ENCODE measurements at regions not wholly inside any gene's neighbourhood (a gene's known extent, or its start where the extent isn't known, plus 50 kb on each side); places are given as distances from the start of the nearest gene placed in this dataset.
"Not testable (repeated sequence)": the region's sequence is repeated elsewhere in the genome, so short reads cannot be mapped to it uniquely, and the experiment has no call there.

DNA sequence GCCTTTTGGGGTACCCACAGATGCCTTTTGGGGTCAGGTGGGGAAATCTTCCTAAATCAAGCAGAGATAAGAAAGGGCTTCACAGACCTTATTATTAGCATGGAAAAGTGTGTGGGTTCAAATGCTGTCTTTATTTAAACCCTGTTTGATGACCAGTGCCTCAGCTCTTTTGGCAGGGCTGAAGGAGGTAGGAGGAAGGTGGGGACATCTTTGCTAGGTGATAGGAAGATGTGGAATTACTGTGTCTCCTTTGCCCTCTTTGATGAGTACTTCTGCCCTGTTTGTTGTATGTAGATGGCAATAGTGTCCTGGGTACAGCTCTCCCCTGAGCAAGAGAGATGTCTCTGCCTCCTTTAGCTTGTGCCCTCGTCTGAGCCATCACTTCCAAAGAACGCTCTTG, 333.3 kb upstream of the ROPN1 start:
- DNase-seq = no peak

DNA sequence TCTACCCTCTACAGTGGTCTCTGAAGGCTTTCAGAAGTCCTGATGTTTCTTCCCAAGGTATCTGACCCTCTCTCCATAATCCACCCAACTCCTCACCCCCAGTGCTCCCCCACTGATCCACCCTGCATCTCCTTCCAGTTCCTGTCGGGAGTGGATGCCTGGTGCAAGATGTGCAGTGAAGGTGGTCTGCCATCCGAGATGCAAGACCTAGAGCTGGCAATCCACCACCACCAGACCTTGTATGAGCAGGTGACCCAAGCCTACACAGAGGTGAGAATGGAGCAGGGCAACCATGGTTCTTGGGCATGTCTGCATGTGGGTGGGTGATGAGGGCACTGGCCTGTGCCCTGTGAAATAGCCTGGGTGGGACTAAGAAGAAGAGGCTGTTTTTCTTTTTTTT, 337.8 kb upstream of the ROPN1 start:
- no peak for DNase-seq

DNA sequence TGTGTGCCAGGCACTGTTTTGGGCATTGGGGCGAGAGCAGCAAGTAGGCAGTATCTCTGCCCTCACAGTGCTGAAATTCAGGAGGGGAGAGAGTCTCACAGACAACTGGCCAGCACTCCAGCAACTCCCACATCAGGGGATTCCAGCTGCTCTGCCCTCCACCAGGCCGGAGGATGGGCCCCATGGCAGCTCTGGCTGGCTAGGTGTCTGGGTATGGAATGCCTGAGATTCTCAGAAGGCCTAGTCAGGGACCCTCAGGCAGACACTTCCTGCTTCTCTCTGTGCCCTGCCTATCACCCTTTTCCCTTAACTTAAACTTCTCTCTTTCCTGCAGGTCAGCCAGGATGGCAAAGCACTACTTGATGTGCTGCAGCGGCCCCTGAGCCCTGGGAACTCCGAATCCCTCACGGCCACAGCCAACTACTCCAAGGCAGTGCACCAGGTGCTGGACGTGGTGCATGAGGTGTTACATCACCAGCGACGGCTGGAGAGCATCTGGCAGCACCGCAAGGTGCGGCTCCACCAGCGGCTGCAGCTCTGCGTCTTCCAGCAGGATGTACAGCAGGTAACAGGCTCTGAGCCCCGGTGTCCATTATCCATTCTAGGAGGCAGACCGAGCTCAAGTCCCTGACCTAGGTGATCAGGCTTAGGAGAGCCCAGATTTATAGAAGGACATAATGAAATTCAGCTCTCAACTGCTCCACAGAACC, 342.2 kb upstream of the ROPN1 start:
- no peak for DNase-seq

DNA sequence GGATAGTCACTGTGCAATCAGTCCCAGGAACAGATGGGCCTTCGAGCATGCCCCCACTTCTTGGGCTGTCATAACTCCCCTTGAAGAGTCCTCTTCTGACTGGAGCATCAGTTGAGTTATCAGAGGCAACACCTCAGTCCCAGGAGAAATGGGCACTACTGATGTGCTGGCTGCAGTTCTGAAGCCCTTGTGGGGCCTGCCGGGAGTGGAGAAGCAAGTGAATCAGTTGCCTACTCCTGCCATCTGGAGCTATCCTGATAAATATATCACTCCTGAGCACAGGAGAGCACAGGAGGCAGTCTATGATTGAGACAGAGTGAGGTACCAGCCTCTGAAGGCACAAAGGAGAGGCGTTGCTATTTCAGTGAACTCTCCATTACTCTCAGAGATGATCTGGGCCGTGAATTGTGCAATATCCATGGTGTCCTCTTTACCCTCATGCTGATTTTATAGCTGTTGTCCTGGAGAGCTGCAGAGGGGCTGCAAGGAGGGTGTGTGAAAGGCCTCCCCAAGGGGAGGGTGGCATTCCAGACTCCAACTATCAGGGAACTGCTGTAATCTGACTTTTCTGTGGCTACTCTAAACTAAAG, 344.2 kb upstream of the ROPN1 start:
- DNase-seq = no peak

DNA sequence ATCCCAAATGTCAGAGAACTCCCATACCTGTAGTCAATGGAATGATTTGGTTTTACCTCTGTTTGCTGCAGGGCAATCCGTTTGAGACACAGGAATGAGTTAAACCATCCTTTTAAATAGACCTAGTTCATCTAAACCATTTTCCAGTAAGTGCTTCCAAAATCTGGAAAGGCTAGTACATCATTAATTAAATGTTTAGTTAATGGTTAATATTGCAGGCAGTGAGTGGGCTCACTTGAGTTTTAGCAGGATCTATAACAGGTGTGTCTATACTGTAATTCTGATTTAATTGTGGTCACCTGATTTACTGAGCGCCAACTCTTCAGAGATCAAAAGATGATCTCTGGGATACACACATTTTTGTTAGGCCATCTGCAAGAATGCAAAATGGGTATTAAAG, 353.9 kb upstream of the ROPN1 start:
- DNase-seq = no peak

DNA sequence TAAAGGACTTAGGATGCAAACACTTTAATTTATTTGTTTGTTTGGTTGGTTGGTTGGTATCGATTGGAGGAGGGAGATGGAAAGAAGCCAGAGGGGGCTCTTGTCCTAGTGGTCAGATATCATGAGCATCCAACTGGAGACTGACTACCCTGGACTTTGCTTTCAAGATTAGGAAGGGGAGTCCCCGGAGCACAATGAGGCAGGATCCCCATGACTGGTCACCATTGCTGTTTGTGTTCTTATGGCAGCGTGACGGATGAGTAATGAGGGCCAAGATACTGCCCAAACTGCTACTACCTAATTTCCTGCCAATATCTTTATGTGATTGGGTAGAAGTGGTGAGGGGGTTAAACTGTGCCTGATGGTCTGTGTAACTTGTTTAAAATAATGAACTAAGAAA, 354.6 kb upstream of the ROPN1 start:
- DNase-seq = no peak

DNA sequence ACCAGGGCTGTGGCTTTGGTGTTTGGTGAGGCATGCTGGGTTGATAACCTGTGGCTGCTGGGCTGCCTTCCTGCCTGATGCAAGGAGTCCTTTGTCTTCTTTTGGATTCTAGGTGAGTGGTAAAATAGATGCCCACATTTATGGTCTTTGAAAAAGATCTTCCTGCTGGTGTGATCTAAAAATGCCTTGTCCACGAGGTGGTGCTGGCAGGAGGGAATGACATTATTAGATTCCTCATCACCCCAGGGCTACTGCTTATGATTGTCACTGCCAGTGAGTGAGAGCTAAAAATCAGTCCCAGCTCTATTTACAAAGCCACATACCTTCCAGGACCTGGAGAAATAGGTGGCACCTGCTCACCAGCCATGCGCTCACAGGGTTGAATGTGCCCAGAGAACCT, 355.5 kb upstream of the ROPN1 start:
- no peak for DNase-seq

DNA sequence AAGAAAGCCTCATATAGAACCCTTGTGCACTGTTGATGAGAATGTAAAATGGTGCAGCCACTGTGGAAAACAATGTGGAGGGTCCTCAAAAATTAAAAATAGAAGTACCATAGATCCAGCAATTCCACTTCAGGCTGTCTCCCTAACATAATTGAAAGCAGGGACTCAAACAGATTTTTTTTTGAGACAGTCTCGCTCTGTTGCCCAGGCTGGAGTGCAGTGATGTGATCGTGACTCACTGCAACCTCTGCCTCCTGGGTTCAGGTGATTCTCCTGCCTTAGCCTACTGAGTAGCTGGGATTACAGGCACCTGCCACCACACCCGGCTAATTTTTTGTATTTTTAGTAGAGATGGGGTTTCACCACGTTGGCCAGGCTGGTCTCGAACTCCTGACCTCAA, 356.6 kb upstream of the ROPN1 start:
- DNase-seq = not testable (repeated sequence)

DNA sequence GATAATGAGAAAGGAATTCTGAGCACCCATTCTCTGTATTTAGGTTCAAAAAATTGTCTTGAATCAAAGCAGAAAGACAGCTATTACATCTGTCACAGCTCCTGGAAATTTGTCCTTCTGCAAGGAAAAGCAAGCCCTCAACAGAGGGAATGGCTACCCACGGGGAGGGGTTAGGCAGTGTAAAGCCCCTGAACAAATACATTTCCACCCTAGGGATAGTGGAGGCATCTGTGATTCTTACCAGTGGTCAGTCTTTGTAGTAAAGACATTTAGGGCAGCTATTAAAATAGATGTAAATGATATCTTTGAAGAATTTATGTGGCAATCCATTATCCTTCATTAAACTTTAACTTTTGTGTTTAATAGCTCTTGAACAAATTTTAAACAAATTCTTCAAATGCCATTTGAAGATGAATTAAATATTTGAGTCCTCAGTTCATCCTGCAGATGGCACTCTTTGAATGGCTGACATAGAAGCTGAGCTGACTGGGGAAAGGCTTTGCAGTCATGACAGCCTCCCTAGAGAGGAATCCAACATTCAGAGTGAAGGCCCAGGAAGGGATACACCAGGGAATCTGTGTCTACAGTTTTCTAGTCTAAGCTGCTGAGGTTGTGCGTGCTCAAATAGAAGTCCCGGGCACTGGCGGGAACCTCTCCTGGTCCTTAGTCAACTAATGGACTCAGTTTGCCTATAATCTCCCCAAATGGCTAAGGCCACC, 359.7 kb upstream of the ROPN1 start:
- peak; percentile 64 to 73 for DNase-seq

DNA sequence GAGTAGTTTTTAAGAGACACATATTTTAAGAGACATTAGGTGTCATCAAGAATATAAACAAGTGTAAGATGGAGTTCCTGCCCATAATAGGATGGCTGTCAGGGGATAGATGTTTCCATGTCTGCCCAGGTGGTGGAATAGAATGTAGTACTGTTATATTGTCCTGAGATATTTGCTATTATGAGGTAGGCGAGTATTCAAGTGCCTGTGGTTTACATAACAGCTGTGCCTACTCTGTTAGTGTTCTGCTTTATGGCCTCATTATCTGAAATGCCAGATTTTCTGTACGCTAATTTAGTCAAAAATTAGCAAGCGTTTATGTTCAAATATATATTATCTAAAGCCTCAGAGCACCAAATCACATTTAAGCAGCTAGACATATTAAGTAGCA, 360.2 kb upstream of the ROPN1 start:
- DNase-seq = no peak

DNA sequence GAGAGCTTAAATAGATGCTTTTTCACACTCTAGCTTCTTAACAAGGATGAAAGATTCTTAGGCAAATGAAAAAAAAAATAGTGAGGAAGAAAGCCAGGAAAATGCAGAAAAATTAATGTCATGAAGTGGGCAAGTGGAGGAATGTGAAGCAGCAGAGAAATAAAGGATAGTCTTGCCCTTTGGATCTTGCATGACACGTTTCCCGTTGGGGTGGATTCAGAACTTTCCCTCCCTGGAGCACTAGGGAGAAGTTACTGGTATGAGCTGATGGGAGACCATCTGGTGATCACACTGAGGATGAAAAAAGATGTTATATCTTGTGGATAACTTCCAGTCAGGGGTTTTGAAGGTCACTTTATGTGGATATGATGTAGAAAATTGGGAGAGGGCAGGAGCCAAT, 361.8 kb upstream of the ROPN1 start:
- DNase-seq = no peak

DNA sequence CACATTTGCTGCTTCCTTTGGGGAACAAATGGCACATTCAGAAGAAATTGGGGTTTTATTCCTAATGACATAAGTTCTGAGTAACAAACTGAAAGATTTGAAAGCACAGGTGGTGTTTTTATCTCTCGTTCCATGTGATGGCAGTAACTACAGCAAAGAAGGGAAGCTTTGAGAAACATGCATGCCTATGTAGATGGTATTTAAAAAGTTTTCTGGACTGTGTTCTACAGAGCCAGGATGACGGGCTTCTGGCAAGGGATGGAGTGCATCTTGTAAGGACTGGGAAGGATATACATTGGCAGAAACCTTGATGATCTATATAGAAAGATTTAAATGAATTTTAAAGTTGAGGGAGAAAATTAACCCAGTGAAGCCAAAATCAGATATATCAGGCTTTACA, 362.2 kb upstream of the ROPN1 start:
- DNase-seq = no peak

DNA sequence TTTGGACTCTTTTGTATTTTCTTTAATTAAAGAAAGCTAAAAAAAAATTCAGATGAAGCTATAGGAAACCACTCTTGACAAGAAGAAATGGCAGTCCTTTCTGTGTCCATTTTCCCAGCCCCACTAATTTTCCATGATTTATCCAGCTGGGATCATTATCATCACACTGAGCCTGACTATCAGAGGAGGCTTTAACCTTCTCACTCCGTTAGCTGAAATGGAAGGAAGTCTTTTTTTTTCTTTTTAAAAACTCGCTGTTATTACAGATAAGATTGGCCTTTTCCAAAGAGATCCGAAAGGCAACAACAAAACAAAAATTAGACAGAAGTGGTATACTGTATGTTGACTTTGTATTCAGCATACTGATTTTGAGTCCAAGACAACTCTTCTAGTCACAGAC, 366.2 kb upstream of the ROPN1 start:
- DNase-seq = no peak

DNA sequence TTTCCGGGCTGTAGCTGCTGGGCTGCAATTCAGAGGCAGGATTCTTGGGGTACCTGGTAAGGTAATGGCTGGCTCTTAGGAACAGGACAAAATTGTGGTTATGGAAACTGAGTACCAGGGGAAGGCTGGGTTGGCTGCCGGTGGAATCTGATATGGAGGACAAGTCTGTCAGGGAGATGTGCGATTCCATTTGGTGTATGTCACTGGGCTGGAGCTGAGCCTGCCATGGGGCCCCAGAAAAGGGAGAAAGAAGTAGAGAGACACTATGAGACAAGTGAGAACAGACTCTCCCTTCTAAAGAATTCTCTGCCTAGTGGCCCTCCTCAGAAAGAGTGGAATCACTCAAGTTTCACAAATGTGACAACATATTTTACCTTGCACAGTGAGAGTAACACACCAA, 368.2 kb upstream of the ROPN1 start:
- DNase-seq = no peak

DNA sequence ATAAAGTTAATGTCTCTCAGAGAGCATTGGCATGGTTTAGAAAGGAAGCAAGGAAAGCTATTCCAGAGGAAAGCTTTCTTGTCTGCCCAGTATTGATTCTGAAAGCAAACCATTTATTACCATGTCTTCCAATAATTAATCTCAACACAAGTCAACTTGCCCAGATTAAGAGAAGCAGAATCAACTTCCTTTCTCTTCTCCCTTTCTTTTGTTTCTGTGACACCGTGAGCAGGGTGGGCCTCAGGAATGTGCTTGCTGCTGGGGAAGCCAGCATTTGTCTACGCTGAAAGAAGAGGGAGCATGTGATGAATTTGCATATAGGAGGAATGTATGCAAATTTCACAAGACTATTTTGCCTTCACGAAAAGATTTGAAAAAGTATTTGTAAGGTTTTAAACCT, 368.6 kb upstream of the ROPN1 start:
- DNase-seq = no peak

DNA sequence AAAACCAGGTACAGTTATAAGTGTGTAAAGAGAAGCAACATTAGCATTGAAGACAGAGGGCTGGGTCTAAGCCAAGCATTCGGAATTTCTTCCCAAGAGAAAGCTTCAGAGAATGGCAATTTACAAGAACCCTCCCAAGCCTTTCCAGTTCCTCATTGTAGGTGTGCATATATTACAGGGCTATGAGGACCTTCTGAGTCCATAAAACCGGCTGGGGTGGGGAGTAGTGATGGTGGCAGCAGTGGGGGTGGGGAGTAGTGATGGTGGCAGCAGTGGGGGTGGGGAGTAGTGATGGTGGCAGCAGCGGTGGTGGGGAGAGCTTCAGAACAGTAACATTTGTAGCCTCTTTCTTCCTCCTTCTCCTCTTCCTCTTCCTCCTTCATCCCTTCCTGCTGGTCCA, 368.7 kb upstream of the UMPS start:
- no peak for DNase-seq

DNA sequence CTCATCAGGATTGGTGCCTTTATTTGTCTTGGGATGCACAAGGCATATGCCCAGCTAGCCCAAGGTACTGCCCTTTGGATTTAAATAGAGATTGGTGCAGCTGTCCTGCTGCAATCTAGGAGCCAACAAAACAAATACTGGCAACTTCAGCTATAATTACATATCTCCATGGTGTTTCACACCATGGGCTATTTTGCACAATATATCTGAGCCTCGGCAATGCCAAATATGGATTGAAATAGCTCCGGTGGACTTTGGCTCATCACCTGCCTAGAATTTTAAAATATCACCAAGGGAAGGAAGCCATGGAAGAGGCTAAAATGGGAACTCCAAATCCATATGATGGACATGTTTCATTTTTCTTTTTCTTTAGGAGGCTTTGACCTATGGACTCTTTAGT, 367.8 kb upstream of the UMPS start:
- DNase-seq = no peak

DNA sequence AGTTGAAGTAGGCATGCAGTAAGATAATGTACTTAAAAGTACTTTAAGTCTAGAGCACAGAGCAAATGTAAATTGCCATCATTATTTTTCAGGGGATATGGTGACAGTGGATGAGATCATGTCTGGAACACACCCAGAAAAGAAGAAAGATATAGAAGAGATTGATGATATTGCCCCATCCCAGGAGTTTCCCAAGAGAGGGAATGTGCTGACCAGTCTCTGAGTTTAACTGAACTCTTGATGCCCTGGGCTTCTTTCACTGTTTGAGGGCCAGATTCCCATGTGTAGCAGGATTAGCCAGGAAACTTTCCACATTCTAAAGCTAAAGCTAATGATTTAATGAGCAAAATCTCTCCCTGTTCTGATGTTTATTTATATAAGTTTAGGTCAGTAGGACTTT, 366.8 kb upstream of the UMPS start:
- no peak for DNase-seq

DNA sequence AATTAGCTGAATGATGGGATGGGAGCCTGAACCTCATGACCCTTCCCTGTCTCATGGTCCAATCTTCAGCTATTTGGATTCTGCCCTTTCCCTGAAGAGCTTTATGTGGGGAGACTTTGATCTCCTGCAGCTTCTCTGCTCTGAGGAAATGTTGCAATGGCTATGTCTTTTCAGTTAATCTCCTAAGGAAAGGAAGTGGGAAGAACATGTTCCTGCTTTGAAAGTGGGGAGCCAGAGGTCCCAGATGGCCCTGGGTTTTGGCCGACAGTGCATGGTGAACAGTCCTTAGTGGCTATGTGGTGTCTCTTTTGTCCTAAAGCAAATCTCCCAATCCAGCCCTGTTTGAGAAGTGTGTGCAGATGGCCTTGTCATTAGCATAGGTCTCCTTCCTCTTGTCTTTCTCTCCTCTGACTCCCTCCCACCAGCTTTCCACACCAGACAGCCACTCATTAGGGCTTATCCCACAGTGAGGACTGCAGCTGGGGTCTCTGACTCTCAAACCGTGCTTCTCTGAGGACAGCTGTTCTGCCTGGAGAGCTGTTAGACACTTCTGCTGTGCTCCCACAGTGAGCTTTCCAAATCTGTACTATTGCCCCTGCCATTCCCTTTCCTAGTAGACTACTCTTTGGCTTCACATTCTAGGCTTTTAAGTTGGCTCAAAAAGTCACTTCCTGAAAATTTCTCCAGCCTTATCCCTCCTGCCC, 365.8 kb upstream of the UMPS start:
- no peak for DNase-seq

DNA sequence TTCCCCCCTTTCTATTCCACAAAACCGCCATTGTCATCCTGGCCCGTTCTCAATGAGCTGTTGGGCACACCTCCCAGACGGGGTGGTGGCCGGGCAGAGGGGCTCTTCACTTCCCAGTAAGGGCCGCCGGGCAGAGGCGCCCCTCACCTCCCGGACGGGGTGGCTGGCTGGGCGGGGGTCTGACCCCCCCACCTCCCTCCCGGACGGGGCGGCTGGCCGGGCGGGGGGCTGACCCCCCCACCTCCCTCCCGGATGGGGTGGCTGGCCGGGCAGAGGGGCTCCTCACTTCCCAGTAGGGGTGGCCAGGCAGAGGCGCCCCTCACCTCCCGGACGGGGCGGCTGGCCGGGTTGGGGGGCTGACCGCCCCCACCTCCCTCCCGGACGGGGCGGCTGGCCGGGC, 363.6 kb upstream of the UMPS start:
- DNase-seq = not testable (repeated sequence)

DNA sequence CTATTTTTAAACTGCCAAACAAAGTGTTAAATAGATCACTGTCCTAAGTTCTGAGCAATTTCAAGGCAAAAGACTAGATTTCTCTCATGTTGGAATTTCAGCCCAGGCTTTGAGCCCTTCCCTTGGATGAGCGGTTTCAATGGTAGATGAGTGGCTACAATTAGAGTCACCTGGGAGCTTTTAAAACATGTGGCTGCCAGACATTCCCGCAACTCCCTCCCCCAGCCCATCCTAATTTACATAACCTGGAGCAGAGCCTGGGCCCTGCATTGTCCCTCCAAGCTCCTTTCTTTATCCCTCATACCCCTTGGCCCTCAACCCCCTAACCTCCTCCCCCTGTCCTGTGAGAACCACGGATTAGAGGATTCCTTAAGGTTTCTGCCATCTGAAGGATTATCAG, 357.5 kb upstream of the UMPS start:
- no peak for DNase-seq

DNA sequence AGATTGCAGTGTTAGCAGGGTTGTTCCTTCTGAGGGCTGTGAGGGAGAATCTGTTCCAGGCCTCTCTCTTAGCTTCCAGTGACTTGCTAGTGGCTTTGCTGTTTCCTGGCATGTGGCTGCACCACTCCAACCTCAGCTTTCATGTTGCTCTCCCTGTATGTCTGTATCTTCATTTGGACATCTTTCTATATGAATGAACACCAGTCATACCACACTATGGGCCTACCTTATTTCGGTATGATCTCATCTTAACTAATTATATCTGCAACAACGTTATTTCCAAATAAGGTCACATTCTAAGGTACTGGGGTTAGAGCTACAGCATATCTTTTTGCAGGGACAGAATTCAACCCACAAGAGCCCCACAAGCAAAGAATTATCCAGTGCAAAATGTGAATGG, 356.7 kb upstream of the UMPS start:
- DNase-seq = no peak

DNA sequence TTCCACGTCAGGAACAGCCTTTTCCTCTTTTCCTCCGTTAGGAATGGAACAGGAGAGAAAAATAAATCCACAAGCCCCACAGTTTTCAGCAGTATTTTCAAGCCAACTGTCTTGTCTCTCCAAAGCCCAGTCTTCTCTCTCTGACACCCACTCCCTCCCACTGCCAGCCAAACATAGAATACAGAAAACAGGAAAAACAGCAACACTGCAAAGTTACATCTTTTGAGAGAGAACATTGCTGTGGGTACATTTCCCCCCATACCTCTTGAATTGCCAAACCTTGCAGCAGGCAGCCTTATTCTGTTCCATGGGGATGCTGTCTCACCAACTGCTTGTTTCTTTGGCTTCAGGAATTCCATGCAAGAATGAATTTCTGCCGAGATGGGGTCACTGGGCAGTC, 355.7 kb upstream of the UMPS start:
- no peak for DNase-seq
